ENCODE measurements at regions not wholly inside any gene's neighbourhood (a gene's known extent, or its start where the extent isn't known, plus 50 kb on each side); places are given as distances from the start of the nearest gene placed in this dataset.

- CTCF ChIA-PET, result no interaction called here
- Mint-ChIP-seq H3K27me3 (no peaks in the 10 kb centered on the region), H3K27ac (no peak overlapping the region), H3K4me3 (no peak overlapping the region), H3K9me3 (peaks cover 5% of the 10 kb centered on the region), H3K36me3 (peaks cover 39% of the 10 kb centered on the region), H3K4me1 (peaks cover 8% of the 10 kb centered on the region)
- no peak for DNase-seq
These were observed 251.0 kb downstream of the KLF12 start for GRCh38 chr13:73883162-73883561.

DNA sequence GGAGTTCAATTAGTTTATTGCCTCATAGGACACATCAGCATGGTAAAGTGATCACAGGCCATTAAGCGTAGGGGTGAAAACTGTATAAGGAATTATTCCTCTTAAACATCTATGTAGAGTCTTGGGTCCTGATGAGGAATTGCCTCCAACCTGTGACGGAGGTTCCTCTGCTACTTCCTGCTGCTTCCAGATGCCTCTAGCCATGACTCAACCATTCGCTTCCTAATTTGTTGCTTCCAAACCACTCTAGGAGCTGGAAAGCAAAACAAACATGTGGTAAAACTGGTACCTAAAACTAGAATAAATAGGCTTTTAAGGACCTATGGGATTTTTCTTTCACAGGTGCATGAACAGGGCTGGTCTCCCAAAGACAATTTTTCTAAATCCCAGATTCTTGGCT lies 253.8 kb downstream of the KLF12 start:
- peaks cover 8% of the 10 kb centered on the region for H3K4me1 Mint-ChIP-seq
- H3K4me3 Mint-ChIP-seq, result no peak overlapping the region
- CTCF ChIA-PET, result interaction anchor here (0.7 kb wide), 1 partner anchor 97 kb away, joined by 3 read pairs; no protein-coding TSS in a partner anchor
- DNase-seq, result no peak
- H3K36me3 Mint-ChIP-seq, result peaks cover 30% of the 10 kb centered on the region
- H3K27me3 Mint-ChIP-seq, result no peaks in the 10 kb centered on the region
- no peak overlapping the region for H3K27ac Mint-ChIP-seq
- H3K9me3 Mint-ChIP-seq, result peaks cover 8% of the 10 kb centered on the region

DNA sequence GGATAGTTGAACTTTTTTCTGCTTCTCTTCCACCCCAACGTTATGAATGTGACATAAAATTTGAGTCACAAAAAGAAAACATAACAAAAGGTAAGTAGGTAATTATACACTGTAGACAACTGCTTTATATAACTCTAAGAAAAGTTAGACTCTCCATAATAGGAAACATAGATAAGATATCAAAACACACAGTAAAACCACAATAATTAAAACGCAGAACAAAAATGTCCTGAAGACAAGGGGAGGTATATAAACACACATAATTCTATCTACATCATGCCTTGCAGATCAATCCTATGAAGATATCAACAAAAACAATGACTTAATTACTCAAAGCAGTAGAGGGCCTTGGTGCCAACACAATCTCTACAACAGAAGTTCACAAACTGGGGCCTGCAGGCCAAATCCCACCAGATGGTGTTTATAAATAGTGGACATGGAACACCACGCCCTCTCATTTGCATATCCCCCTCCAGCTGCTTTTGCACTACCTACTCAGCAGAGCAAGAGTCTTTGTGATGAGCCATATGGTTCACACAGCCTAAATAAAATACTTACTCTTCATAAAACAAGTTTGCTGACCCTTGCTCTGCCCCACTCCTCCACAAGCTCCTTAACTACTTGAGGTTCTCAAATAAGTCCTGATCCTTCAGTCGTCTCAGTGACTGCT lies 254.7 kb downstream of the KLF12 start:
- Mint-ChIP-seq H3K27ac (peak overlapping the region; percentile 34), H3K36me3 (peaks cover 23% of the 10 kb centered on the region), H3K4me1 (peaks cover 8% of the 10 kb centered on the region), H3K4me3 (no peak overlapping the region), H3K27me3 (no peaks in the 10 kb centered on the region), H3K9me3 (peaks cover 8% of the 10 kb centered on the region)
- CTCF ChIA-PET, result no interaction called here
- DNase-seq, result no peak

GRCh38 chr13:73877399-73877798 lies 256.8 kb downstream of the KLF12 start:
- H3K27ac Mint-ChIP-seq, result no peak overlapping the region
- H3K27me3 Mint-ChIP-seq, result no peaks in the 10 kb centered on the region
- CTCF ChIA-PET, result no interaction called here
- peaks cover 22% of the 10 kb centered on the region for H3K36me3 Mint-ChIP-seq
- no peak overlapping the region for H3K4me3 Mint-ChIP-seq
- peaks cover 8% of the 10 kb centered on the region for H3K4me1 Mint-ChIP-seq
- H3K9me3 Mint-ChIP-seq, result peaks cover 8% of the 10 kb centered on the region
- DNase-seq, result no peak

DNA sequence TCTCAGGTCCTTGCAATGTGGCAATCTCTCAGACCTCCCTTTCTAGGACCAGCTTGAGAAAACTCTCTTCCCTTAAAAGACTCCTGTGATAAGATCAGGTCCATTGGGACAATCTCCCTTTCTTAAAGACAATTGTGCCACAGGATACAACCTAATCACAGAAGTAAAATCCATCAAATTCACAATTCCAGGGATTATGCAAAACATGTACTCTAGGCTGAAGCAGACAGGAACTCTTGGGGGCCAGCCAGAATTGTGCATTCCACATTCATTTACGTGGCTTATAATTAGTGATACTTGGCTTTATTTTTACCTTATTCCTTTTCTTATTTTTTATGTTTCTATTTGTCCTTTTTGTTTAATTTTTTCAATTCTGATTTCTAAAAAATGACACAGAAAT lies 257.9 kb downstream of the KLF12 start:
- DNase-seq, result no peak
- peaks cover 8% of the 10 kb centered on the region for H3K9me3 Mint-ChIP-seq
- H3K27me3 Mint-ChIP-seq, result no peaks in the 10 kb centered on the region
- H3K4me3 Mint-ChIP-seq, result no peak overlapping the region
- H3K36me3 Mint-ChIP-seq, result peaks cover 22% of the 10 kb centered on the region
- no peak overlapping the region for H3K27ac Mint-ChIP-seq
- peaks cover 8% of the 10 kb centered on the region for H3K4me1 Mint-ChIP-seq
- CTCF ChIA-PET, result no interaction called here

DNA sequence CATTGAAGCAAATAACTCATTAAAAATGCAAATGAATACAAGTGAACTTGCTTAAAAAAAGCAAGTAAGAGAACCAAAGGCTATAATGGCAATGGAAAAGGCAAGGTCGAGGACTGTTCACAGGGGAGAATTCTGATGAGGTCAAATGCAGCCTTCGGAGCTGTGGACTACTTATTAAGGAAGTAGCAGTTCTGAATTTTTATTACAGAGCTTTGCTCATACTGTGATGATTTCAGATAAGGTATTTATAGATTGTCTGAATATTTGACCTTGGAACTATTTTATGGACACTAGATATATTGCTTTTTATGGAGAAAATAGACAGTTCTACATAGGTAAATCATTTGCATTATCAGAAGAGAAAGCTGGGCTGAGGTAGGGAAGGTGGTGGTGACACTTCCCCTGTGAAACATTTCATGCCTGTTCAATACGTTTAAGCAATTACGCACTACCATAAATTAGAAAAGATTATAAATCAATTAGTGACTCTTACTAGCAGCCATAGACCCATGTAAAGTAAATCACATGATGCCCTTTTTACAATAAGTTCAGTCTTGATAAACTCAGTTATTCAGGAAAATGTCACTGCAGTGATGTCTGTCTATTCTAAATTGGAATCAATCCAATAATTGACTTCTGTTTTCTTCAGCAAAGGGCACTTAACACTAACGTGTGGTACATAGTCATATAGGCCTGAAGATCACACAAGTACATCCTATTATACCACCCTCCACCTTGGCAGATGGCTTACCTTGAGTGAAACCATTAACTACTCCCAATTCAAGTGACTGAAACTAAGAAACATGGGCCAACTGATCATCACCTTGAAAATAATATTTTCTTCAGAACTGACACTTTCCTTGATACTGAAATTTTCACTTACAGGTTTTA lies 260.0 kb downstream of the KLF12 start:
- CTCF ChIA-PET, result no interaction called here
- H3K4me1 Mint-ChIP-seq, result peaks cover 3% of the 10 kb centered on the region
- H3K27me3 Mint-ChIP-seq, result no peaks in the 10 kb centered on the region
- H3K27ac Mint-ChIP-seq, result no peak overlapping the region
- H3K9me3 Mint-ChIP-seq, result peaks cover 6% of the 10 kb centered on the region
- peaks cover 15% of the 10 kb centered on the region for H3K36me3 Mint-ChIP-seq
- DNase-seq, result no peak
- no peak overlapping the region for H3K4me3 Mint-ChIP-seq

DNA sequence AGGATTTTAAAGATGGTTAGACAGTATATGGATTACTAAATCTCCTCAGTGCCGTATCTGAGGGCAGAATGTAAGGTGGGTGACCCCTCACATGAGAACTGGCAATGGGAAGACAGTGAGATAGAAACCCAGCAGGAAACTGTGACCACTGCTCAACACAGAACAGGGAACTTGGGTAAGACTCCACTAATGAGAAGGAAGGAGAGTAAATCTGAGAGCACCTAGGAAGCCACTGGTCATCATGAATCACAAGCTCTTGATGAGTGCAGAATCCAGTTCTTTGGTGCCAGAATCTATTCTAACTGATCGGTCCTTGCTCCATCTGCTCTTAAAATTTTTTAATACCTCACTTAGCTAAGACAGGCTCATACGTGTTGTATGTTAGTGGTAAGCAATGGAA lies 261.8 kb downstream of the KLF12 start:
- CTCF ChIA-PET, result no interaction called here
- Mint-ChIP-seq H3K4me1 (no peaks in the 10 kb centered on the region), H3K4me3 (no peak overlapping the region), H3K9me3 (no peaks in the 10 kb centered on the region), H3K36me3 (peaks cover 3% of the 10 kb centered on the region), H3K27ac (no peak overlapping the region), H3K27me3 (no peaks in the 10 kb centered on the region)
- DNase-seq, result no peak

DNA sequence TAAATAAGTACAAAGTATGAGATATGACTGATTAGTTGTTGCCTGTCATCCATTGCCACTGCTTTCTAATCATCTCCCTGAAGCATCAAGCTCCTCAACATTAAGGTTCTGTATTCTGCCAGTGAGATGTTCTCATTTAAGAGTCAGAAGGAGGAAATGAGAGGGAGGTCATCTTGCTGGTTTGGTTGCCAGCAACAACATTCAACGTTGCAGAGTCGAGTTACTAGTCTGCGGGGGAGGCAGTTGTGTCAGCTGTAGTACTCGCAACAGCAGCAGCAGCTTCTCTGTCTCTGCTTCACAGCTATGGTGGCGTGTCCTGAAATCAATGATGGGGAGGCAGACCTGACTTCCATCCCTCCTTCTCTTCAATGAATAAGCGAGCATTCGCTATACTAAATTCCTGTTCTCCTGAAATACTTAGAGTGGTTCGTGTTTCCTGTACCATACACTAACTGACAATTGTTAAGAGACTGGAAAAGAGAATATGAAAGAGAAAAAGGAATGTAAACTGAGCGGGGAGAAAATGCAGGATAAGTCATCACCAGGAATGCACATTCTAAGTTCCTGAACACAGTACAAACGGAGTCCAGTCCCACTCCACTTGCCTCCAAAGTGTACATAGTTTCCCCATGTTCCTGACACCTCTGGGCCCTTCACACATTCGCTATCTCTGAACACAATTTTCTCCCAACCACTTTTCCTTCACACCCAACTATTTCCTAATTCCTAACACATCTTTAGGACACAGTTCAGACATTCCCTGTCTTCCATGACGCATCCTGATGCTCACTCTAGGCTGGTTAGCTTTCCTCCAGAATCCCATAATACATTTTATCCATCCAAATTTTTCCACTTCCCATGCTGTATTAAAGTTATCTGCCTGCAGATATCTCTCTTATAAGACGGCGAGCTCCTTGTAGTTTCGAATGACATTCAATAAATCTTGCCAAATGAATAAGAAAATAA lies 263.0 kb downstream of the KLF12 start:
- no peak overlapping the region for H3K27ac Mint-ChIP-seq
- DNase-seq, result no peak
- H3K27me3 Mint-ChIP-seq, result no peaks in the 10 kb centered on the region
- H3K36me3 Mint-ChIP-seq, result peaks cover 1% of the 10 kb centered on the region
- H3K4me1 Mint-ChIP-seq, result no peaks in the 10 kb centered on the region
- CTCF ChIA-PET, result no interaction called here
- H3K4me3 Mint-ChIP-seq, result no peak overlapping the region
- H3K9me3 Mint-ChIP-seq, result no peaks in the 10 kb centered on the region

DNA sequence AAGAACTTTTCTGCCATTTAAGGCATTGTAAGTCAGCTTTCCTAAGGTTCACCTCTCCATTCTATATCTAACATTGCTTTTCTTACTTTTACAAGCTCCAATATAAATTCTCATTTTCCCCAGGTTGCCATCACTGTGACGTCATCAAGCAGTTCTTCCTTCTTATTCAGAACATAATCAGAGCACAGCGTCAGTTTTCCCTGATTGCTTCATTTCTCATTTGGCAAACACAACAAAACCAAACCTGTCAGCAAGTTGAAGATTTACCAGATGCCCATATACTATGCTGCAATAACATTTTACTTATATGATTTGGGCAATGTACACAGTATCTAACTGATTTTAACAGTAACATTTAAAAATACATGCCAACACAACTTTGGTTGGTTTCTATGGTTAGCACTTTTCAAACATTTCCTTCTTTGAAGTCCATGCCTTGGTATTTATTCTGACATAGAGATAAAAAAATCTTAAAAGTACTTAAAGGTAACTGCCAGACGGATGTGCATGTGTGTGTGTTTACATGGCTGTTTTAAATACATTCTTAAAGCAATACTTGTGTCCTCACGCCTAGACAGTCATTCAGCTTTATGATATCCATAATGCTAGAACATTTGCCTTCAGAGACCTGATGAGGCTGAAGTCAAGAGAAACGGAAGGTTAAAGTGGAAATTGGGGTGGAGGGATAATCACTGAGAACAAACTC lies 264.0 kb downstream of the KLF12 start:
- no peaks in the 10 kb centered on the region for H3K4me1 Mint-ChIP-seq
- no peak overlapping the region for H3K4me3 Mint-ChIP-seq
- H3K36me3 Mint-ChIP-seq, result peaks cover 1% of the 10 kb centered on the region
- H3K27me3 Mint-ChIP-seq, result no peaks in the 10 kb centered on the region
- CTCF ChIA-PET, result no interaction called here
- DNase-seq, result no peak
- H3K27ac Mint-ChIP-seq, result no peak overlapping the region
- H3K9me3 Mint-ChIP-seq, result no peaks in the 10 kb centered on the region

- no peaks in the 10 kb centered on the region for H3K27me3 Mint-ChIP-seq
- H3K4me3 Mint-ChIP-seq, result no peak overlapping the region
- CTCF ChIA-PET, result interaction anchor here (0.7 kb wide), 1 partner anchor 149 kb away, joined by 3 read pairs; no protein-coding TSS in a partner anchor
- peaks cover 5% of the 10 kb centered on the region for H3K4me1 Mint-ChIP-seq
- H3K9me3 Mint-ChIP-seq, result no peaks in the 10 kb centered on the region
- no peak for DNase-seq
- no peak overlapping the region for H3K27ac Mint-ChIP-seq
- peaks cover 2% of the 10 kb centered on the region for H3K36me3 Mint-ChIP-seq
These were observed 269.2 kb downstream of the KLF12 start for GRCh38 chr13:73865027-73865426.

- Mint-ChIP-seq H3K36me3 (peaks cover 4% of the 10 kb centered on the region), H3K9me3 (no peaks in the 10 kb centered on the region), H3K27me3 (no peaks in the 10 kb centered on the region), H3K4me1 (peaks cover 5% of the 10 kb centered on the region), H3K27ac (no peak overlapping the region), H3K4me3 (no peak overlapping the region)
- DNase-seq, result no peak
- CTCF ChIA-PET, result no interaction called here
These were observed 273.1 kb downstream of the KLF12 start for GRCh38 chr13:73861136-73861535.

DNA sequence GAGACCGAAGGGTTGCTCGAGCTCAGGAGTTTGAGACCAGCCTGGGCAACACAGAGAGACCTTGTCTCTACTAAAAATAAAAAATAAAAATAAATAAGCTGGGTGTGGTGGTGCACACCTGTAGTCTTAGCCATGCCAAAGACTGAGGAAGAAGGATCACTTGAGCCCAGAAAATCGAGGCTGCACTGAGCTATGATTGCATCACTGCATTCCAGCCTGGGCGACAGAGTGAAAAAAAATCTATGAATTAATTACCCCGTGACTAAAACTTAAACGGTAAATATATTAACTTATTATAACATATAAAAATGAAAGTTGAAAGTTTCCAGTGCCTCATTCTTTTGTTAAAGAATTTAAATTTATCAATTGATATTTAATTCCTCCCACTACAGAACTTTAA lies 273.7 kb downstream of the KLF12 start:
- Mint-ChIP-seq H3K4me1 (peaks cover 5% of the 10 kb centered on the region), H3K27me3 (no peaks in the 10 kb centered on the region), H3K27ac (no peak overlapping the region), H3K36me3 (peaks cover 8% of the 10 kb centered on the region), H3K4me3 (no peak overlapping the region), H3K9me3 (no peaks in the 10 kb centered on the region)
- DNase-seq, result no peak
- CTCF ChIA-PET, result interaction anchor here (0.8 kb wide), 1 partner anchor 15 kb away, joined by 3 read pairs; no protein-coding TSS in a partner anchor

DNA sequence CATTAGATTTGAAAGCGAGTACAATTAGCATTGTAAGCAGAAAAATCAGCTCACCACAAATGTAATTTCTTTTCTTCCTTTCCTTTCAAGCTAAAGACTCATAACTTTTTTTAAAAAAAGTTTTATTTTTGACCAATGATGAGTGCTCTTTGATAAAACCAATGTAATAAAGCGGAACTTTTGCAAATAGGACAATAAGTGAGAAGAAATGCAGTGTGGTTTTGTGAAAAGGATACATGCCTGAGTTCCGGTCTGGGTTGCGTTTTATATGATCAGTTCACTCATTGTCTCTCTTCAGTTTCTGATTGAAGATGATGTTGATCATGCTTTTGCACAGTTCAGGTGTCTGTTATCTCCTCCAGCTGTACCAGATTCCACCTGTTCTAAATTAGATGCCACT lies 274.4 kb downstream of the KLF12 start:
- H3K9me3 Mint-ChIP-seq, result no peaks in the 10 kb centered on the region
- no peaks in the 10 kb centered on the region for H3K27me3 Mint-ChIP-seq
- no peak overlapping the region for H3K4me3 Mint-ChIP-seq
- CTCF ChIA-PET, result interaction anchor here (0.6 to 0.8 kb wide), 2 partner anchors 16 to 38 kb away, joined by 3 to 5 read pairs; no protein-coding TSS in a partner anchor
- H3K27ac Mint-ChIP-seq, result no peak overlapping the region
- peaks cover 12% of the 10 kb centered on the region for H3K36me3 Mint-ChIP-seq
- H3K4me1 Mint-ChIP-seq, result peaks cover 5% of the 10 kb centered on the region
- no peak for DNase-seq

All from activated naive CD4-positive, alpha-beta T cell treated with anti-CD3 and anti-CD28 coated beads, Interleukin-2, amount 10 ng/mL, durations not matched to agents 7 days and 5 days (primary cell).